Skeletal muscle tissue (tissue), 3 donors: ENCODE measurements at regions not wholly inside any gene's neighbourhood (a gene's known extent, or its start where the extent isn't known, plus 50 kb on each side); places are given as distances from the start of the nearest gene placed in this dataset.
A peak's percentile ranks its signal among the peaks of the same experiment; 100 is the strongest.

Source experiments
- H3K27ac ChIP-seq: one replicate; pipeline ENCODE4 v1.7.0; 2013; ENCODE audit warnings: mild to moderate bottlenecking, low read depth, low read length, inconsistent platforms
- H3K27me3 ChIP-seq, 3 donors: one replicate each; pipeline ENCODE4 v1.7.0; 2013; ENCODE audit warnings: low read length in 3 of 3; ENCODE audit not compliant: control insufficient read depth in 3 of 3, insufficient read depth in 3 of 3
- H3K36me3 ChIP-seq, 3 donors: one replicate each; pipeline ENCODE4 v1.7.0; 2013; ENCODE audit warnings: low read length in 3 of 3; ENCODE audit not compliant: control insufficient read depth in 3 of 3, insufficient read depth in 3 of 3
- H3K4me1 ChIP-seq, 3 donors: one replicate each; pipeline ENCODE4 v1.7.0; 2013; ENCODE audit warnings: low read length in 3 of 3, mild to moderate bottlenecking in 3 of 3; ENCODE audit not compliant: control insufficient read depth in 3 of 3, insufficient read depth in 3 of 3
- H3K4me3 ChIP-seq, 3 donors: one replicate each; pipeline ENCODE4 v1.7.0; 2013; ENCODE audit warnings: low read length in 3 of 3
- H3K9ac ChIP-seq, 3 donors: one replicate each; pipeline ENCODE4 v1.7.0; 2013; ENCODE audit warnings: low read length in 3 of 3, mild to moderate bottlenecking in 3 of 3, moderate library complexity in 2 of 3, low read depth in 1 of 3
- H3K9me3 ChIP-seq, 3 donors: one replicate each; pipeline ENCODE4 v1.7.0; 2013; ENCODE audit warnings: low read length in 3 of 3; ENCODE audit not compliant: control insufficient read depth in 3 of 3
- donor health status: Osteomylitis.

- H3K27ac ChIP-seq: no peak overlapping the region
- no peaks in the 10 kb centered on the region for H3K9me3 ChIP-seq
- no peak overlapping the region for H3K9ac ChIP-seq
- no peaks in the 10 kb centered on the region for H3K4me1 ChIP-seq
- H3K27me3 ChIP-seq: no peaks in the 10 kb centered on the region
- H3K36me3 ChIP-seq: no peaks in the 10 kb centered on the region
- no peak overlapping the region for H3K4me3 ChIP-seq
Observed at GRCh38 chr15:94815914-94816313, 584.6 kb downstream of the MCTP2 start.

DNA sequence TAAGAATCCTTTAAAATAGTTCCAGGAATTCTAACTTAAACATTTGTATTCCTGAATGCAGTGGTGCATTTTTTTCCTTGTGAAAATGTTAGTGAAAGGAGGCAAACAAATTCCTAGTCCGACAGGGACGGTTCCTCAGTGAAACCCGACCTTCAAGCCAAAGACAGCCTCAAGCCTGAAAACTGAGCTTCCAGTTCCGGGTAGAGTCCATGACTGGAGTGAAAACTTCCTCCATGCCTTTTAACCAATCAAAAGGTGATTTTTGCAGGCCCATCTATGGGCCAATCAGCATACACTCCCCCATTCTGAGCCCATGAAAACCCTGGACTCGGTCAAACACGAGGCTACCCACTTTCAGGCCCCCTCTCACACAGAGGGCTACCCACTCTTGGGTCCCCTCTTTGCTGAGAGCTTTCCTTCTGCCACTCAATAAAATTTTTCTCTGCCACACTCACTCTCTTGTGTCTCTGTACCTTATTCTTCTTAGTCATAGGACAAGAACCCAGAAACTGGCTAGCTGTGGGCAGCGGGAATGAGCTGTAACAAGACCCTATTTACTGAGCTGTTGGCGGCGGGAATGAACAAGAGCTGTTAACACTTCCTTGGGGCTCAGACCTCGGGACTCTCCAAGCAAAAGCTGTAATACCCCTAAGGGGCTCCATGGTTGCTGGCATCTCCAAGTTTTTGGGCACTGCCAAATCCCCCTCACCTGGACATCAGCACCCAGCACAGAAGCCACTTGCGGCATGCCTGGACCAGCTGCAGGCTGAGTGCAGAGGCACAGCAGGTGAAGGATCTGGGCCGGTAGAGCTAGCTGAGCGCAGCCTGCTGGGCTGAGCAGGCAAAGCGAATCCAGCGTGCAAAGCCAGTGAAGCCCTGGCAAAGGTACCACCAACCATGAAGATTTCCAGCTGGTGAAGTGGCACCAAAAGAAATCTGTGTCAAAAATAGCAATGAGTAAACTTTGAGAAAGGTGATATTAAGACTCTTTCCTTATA, 598.8 kb downstream of the MCTP2 start:
- Histone ChIP-seq H3K36me3 (no peaks in the 10 kb centered on the region), H3K9me3 (peaks cover 0 to under 1% (median 0%) of the 10 kb centered on the region in 3 donors), H3K4me1 (no peaks in the 10 kb centered on the region), H3K9ac (no peak overlapping the region), H3K27me3 (no peaks in the 10 kb centered on the region), H3K4me3 (no peak overlapping the region), H3K27ac (no peak overlapping the region)

- Histone ChIP-seq H3K27ac (no peak overlapping the region), H3K36me3 (no peaks in the 10 kb centered on the region), H3K9ac (no peak overlapping the region), H3K27me3 (no peaks in the 10 kb centered on the region), H3K4me3 (no peak overlapping the region), H3K9me3 (peaks cover 0 to 3% (median 0%) of the 10 kb centered on the region in 3 donors), H3K4me1 (no peaks in the 10 kb centered on the region)
Observed at GRCh38 chr15:94834000-94834399, 602.6 kb downstream of the MCTP2 start.

- no peaks in the 10 kb centered on the region for H3K4me1 ChIP-seq
- H3K9me3 ChIP-seq: peaks cover 0 to 3% (median 0%) of the 10 kb centered on the region in 3 donors
- no peak overlapping the region for H3K27ac ChIP-seq
- no peaks in the 10 kb centered on the region for H3K27me3 ChIP-seq
- no peak overlapping the region for H3K4me3 ChIP-seq
- H3K36me3 ChIP-seq: no peaks in the 10 kb centered on the region
- no peak overlapping the region for H3K9ac ChIP-seq
Observed at GRCh38 chr15:94834494-94834893, 603.1 kb downstream of the MCTP2 start.

DNA sequence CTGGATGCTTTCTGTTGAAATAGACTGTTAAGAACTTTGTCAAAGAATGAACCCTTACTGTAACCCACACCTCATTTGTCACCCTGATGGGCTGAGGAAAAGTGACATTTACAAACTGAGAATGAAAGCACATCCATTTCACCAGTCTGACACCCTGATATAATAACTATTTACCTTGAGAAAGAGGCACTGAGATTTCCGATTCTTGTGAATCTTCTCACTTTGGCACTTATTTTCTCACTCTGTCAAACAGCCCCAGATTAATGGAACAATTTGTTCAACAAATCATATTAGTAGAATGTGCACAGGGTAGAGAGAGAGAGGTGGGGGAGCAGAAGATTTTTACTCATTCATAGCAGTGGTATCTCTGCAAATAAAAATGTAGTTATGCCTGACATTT, 606.9 kb downstream of the MCTP2 start:
- Histone ChIP-seq H3K27me3 (no peaks in the 10 kb centered on the region), H3K9me3 (peaks cover 5 to 9% (median 9%) of the 10 kb centered on the region in 3 donors), H3K4me3 (no peak overlapping the region), H3K4me1 (no peaks in the 10 kb centered on the region), H3K36me3 (no peaks in the 10 kb centered on the region), H3K27ac (no peak overlapping the region), H3K9ac (no peak overlapping the region)

DNA sequence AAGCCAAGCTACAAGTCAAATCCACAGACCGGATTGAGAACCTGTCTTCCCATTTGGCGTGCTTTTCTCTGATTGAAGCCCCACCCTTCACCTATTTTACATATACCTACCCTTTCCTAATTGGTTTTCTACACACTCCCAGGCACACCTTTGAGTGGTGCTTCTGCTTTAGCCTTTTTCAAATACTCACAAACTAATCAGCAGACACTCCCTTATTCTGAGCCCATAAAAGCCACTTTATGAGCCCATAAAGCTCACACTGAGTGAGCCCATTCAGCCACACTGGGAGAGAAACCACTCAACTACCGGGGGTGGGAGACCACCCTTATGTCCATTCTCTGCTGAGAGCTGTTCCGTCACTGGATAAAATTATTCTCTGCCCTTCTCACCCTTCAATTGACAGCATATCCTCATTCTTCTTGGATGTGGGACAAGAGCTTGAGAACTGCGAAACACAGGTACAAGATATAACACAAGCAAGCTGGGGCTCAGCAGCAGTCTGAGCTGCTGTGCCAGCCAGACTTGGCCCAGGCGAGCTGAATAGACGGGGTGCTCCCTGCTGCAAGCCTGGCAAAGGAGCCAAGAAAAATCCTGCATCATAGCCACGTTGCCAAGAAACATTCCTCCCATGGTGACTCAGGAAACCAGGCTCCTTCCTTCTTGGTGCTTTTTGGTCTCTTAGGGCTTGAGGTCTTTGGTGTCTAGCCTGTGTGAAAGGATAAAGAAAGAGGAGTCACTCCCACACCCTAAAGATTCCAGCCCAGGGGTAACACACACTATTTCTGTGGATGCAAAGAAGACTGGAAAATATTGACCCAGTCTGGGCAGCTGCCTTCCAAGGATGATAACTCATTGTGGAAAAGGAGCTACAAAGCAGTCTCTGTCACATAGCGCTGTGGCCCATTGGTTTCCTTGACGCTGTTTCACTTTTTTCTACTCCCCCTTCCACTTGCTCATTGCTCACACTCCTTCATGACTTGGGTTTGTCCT, 609.7 kb downstream of the MCTP2 start:
- peaks cover 0 to 3% (median 0%) of the 10 kb centered on the region in 3 donors for H3K27me3 ChIP-seq
- H3K27ac ChIP-seq: no peak overlapping the region
- H3K4me3 ChIP-seq: no peak overlapping the region
- no peak overlapping the region for H3K9ac ChIP-seq
- no peaks in the 10 kb centered on the region for H3K36me3 ChIP-seq
- H3K4me1 ChIP-seq: peaks cover 0 to 6% (median 2%) of the 10 kb centered on the region in 3 donors
- peaks cover 5 to 9% (median 7%) of the 10 kb centered on the region in 3 donors for H3K9me3 ChIP-seq

- peaks cover 0 to 6% (median 2%) of the 10 kb centered on the region in 3 donors for H3K4me1 ChIP-seq
- peaks cover 5 to 9% (median 7%) of the 10 kb centered on the region in 3 donors for H3K9me3 ChIP-seq
- no peak overlapping the region for H3K9ac ChIP-seq
- no peak overlapping the region for H3K27ac ChIP-seq
- no peaks in the 10 kb centered on the region for H3K36me3 ChIP-seq
- H3K4me3 ChIP-seq: no peak overlapping the region
- peaks cover 0 to 3% (median 0%) of the 10 kb centered on the region in 3 donors for H3K27me3 ChIP-seq
Observed at GRCh38 chr15:94843060-94843459, 611.7 kb downstream of the MCTP2 start.

DNA sequence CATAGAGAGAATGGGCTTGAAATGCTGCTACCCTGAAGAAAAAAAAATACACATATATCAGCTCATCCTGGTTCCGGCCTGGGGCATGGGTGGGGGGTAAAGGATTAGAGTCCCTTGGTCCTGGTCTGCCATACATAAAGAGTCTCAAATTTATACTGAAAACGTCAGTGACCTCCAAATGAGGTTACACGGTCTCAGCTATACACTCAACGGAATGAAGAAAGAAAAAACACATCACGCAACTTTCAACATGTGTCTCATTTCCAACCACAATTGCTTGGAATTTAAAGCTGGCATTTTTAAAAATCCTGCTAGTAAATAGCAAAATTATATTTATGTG, 612.8 kb downstream of the MCTP2 start:
- Histone ChIP-seq H3K36me3 (no peaks in the 10 kb centered on the region), H3K4me3 (no peak overlapping the region), H3K9ac (no peak overlapping the region), H3K27me3 (peaks cover 0 to 3% (median 0%) of the 10 kb centered on the region in 3 donors), H3K9me3 (peaks cover 5 to 9% (median 7%) of the 10 kb centered on the region in 3 donors), H3K27ac (no peak overlapping the region), H3K4me1 (peaks cover 0 to 6% (median 2%) of the 10 kb centered on the region in 3 donors)

- peak overlapping the region; percentile 25 for H3K27ac ChIP-seq
- H3K4me3 ChIP-seq: no peak overlapping the region
- peak overlapping the region in 2 of 3 donors; percentile 12 to 14 for H3K9ac ChIP-seq
- peaks cover 0 to 6% (median 2%) of the 10 kb centered on the region in 3 donors for H3K4me1 ChIP-seq
- peaks cover 0 to 3% (median 0%) of the 10 kb centered on the region in 3 donors for H3K27me3 ChIP-seq
- H3K9me3 ChIP-seq: peaks cover 5 to 9% (median 7%) of the 10 kb centered on the region in 3 donors
- no peaks in the 10 kb centered on the region for H3K36me3 ChIP-seq
Observed at GRCh38 chr15:94844538-94845389, 613.4 kb downstream of the MCTP2 start.
